Vagina (tissue), 2 donors: ENCODE measurements at regions not wholly inside any gene's neighbourhood (a gene's known extent, or its start where the extent isn't known, plus 50 kb on each side); places are given as distances from the start of the nearest gene placed in this dataset.

Experiments
- CTCF ChIP-seq, 3 experiments: fragments of 450-650 bp in 2 of 3; fragments of 200-600 bp in 1 of 3; sonication (generic) in 1 of 3; IDR thresholded peaks; one replicate each; pipeline ENCODE4 v1.5.1; 2017 to 2019; ENCODE audit warnings: antibody characterized with exemption in 3 of 3, mild to moderate bottlenecking in 2 of 3, moderate library complexity in 2 of 3
- POLR2A ChIP-seq, 2 donors: fragments of 450-650 bp; IDR thresholded peaks; one replicate each; pipeline ENCODE4 v1.6.1; 2017; ENCODE audit warnings: antibody characterized with exemption in 2 of 2, mild to moderate bottlenecking in 2 of 2, moderate library complexity in 2 of 2

GRCh38 chr1:56404066-56404465 lies 175.3 kb downstream of the PLPP3 start:
- TF ChIP-seq POLR2A (IDR thresholded peaks at IDR 0.05) (no peak), CTCF (IDR thresholded peaks at IDR 0.05) (no peak)
